CD4-positive, alpha-beta T cell treated with Interleukin-1 beta for 1 hour (primary cell): ENCODE measurements at regions not wholly inside any gene's neighbourhood (a gene's known extent, or its start where the extent isn't known, plus 50 kb on each side); places are given as distances from the start of the nearest gene placed in this dataset.
A peak's percentile ranks its signal among the peaks of the same experiment; 100 is the strongest.
"Not testable (repeated sequence)": the region's sequence is repeated elsewhere in the genome, so short reads cannot be mapped to it uniquely, and the experiment has no call there.

Experiments
- DNase-seq, 2 donors: peaks; one replicate each; pipeline ENCODE4 v3.0.0-alpha.2; 2020 to 2022

DNA sequence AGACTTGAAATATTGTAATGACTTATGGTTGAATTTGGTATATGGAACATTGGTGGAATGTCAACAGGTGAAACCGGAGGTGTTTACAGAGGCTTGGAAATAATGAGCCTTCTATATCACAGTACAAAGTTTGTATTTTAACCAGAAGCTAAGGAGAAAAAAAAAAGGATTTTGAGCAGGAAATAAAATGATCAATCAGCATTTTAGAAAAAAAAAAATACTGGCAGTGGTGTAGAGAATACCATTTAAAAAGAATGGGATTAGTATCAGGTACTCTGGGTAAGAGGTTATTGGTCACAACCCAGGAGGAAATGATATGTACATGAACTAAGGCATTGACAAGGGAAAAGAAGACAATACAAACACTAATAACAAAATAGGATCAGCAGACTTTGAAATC, 587.1 kb upstream of the HTR2C start:
- no peak for DNase-seq

- not testable (repeated sequence) for DNase-seq
Measured at GRCh38 chrX:113991720-113992119, 592.2 kb upstream of the HTR2C start.

DNA sequence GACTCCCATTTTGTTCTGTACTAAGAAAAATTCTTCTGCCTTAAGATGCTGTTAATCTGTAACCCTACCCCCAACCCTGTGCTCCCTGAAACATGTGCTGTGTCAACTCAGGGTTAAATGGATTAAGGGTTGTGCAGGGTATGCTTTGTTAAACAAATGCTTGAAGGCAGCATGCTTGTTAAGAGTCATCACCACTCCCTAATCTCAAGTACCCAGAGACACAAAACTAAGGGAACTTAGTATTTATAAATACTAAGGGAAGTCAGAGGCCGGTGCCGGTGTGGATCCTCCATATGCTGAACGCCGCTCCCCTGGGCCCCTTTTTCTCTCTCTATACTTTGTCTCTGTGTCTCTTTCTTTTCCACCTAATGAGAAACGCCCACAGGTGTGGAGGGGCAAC, 593.2 kb upstream of the HTR2C start:
- not testable (repeated sequence) for DNase-seq

- not testable (repeated sequence) for DNase-seq
Measured at GRCh38 chrX:113988315-113988935, 595.5 kb upstream of the HTR2C start.

DNA sequence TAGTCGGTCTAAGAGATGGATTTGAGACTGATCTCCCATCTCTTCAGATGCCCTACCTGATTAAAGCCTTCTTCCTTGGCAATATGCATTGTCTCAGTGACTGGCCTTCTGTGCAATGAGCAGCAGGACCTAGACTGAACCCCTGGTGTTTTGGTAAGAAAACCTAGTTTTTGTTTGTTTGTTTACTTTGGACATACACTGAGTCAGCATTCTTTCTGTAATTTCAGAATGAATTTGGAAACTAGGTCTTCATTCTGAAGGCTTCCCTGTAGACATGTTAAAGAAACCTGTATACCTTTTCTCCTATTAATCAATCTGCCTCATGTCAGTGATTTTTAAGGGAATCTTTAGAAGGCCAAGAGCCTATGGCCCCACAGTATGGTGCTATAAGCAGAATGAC, 597.5 kb upstream of the HTR2C start:
- no peak for DNase-seq

DNA sequence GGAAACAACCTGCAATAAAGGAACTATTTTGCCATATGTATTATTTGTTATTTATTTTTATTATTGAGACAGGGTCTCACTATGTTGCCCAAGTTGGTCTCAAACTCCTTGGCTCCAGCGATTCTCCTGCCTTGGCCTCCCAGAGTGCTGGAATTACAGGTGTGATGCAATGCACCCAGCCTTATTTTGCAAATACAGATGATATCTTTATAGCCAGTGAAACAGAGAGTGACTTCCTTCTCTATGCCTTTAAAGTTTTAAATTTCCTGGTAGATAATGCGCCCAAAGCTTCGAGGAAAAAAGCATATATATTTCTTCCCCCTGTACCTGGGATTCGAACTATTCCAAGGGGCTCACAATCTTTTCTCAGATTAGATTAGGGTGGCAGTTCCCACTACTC, 601.1 kb upstream of the HTR2C start:
- DNase-seq, result no peak

DNA sequence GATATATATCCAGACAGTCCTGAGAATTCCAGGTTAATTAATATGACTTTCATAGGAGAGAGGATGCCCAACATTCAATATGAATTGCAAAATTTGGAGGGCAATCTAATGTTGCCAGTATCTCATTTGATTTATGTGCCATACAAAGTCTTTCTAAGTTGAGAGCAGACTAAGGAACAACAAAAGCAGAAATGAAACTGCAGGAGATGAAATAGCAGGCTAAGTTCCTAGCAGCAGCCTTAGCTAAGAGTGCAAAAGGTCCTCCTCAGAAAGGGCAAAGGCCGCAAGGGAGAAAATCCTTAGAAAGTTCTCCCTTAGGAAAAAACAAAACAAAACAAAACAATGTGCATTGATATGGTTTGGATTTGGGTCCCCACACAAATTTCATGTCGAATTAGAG, 602.9 kb upstream of the HTR2C start:
- DNase-seq, result no peak

DNA sequence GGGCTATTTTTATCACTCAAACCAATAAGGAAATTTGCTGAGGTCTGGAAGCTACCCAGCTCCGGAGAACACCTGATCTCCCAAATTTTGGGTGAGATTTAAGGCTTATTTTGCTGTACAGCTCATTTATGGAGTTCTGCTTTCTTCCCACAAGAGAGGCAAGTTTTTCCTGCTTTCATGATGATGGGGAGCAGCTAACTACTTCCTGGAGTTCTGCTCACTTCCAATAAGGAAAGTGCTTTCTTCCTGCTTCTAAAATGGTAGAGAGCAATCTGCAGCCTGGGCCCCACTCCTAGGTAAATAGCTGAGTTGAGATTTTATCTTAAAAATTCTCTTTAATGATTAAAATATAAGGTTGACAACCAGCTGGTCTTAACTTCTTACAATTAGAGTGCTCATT, 606.0 kb upstream of the HTR2C start:
- no peak for DNase-seq

DNA sequence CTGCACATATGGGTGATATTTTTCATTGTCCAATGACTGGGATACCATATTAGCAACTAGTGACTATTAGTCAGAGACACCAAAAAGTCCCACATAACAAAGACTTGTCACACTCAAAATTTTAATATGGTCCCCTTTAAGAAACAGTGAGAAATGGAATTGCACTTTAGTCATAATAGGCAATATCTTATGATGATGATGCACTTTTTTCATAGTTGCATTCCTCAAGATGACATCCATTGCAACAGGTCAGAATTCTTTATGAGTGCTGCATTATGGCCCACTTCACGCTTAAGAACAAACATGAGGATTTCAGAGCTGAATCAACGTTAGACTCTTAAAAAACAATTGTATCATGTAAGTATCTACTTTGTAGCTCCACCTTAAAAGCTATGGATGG, 608.4 kb upstream of the HTR2C start:
- DNase-seq, result no peak

DNA sequence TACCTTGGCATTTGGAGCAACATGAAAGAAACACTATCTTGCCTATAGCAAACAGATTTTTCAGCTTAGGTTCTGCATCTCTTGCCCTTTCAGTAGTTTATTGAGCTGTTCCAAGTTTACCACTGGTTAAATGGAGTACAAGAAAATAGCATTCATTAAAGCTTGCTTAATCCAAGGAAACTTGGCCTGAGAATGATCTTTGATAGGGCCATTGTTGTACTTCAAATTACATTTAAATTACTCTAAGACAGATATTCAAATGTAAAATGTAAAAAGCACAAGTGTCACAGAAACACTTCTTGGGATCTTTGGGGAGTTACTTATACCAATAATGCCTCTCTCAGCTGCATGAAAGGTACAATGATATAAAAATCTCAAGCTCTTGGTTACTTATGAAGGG, 609.0 kb upstream of the HTR2C start:
- no peak for DNase-seq

- DNase-seq, result no peak
Measured at GRCh38 chrX:113973706-113974105, 610.2 kb upstream of the HTR2C start.

GRCh38 chrX:113966791-113967190, 617.1 kb upstream of the HTR2C start:
- DNase-seq, result no peak

- no peak for DNase-seq
Measured at GRCh38 chrX:113962343-113962742, 621.5 kb upstream of the HTR2C start.

DNA sequence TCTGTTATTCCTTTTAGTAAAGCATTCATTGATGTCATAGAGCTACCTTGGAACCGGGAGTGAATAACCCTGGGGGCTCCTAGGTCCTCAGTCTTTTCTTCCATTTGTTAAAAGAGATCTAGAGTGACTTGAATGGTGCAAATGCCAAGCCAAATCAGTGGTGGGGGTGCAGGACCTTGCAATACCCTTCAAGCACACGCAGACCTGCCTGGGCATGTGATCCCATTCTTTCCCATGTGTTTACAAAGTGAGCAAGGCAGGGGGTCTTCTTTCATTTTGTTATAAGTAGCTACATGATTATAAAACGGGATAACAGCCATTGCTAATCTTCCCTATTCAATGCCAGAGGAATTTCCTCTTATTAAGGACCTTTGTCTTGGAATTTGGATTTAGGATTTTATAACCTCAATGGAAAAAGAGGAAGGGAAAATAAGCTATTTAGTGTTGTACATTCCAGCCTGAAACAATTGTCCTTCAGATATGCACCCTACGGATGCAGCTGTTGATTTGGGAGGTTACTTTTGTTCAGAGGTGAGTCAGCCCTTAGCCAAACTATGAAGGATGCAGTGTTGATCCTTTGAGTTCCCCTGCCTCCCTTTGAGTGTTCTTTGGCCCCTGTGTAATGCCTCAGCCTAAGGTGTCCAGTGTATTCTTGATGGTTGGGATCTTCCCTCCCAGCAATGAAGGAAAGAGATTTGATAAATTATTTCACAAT, 623.8 kb upstream of the HTR2C start:
- no peak for DNase-seq

DNA sequence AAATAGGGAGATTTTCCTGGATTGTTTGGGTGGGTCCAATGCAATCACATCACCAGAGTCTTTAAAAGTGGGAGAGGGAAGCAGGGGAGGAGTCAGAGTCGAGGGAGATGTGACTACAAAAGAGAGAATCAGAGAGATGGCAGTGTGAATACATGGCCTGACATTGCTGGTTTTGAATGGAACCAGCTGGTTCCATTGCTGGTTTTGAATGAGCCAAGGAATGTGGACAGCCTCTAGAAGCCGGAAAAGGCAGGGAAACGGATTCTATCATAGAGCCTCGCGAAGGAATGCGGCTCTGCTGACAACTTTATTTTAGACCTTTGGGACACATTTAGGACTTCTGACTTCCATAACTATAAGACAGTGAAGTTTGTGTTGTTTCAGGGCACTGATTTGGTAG, 627.0 kb upstream of the HTR2C start:
- no peak for DNase-seq

- DNase-seq, result no peak
Measured at GRCh38 chrX:113954297-113954696, 629.6 kb upstream of the HTR2C start.

DNA sequence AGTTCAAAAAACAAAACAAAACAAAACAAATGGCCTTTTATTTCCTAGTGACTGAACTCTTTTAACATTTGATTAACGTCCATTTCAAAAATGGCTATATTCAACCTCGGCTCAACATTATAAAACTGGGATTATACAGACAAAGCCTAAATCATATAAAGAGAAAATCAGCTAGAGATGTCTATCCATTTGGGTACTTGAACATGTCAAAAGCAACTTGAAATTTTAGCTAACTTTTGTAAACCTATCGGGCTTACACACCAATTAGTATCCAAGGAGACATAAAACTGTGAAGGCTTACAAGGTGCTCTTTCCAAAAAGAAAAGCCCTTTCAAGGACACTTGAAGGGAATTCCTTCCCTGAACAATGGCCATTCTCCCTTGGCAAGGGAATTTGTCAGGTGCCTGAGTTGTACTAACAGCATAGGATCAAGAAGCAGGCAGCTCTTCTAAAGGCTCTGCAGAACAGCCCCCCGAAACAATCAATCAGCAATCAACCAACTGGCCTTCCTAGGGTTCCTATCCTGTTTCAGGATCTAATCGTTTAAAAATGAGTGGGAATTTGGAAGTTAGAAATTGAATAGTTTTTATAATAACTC, 633.7 kb upstream of the HTR2C start:
- no peak for DNase-seq

- no peak for DNase-seq
Measured at GRCh38 chrX:113947548-113947947, 636.3 kb upstream of the HTR2C start.

- no peak for DNase-seq
Measured at GRCh38 chrX:113935518-113935917, 648.4 kb upstream of the HTR2C start.

- no peak for DNase-seq
Measured at GRCh38 chrX:113933931-113934330, 650.0 kb upstream of the HTR2C start.

DNA sequence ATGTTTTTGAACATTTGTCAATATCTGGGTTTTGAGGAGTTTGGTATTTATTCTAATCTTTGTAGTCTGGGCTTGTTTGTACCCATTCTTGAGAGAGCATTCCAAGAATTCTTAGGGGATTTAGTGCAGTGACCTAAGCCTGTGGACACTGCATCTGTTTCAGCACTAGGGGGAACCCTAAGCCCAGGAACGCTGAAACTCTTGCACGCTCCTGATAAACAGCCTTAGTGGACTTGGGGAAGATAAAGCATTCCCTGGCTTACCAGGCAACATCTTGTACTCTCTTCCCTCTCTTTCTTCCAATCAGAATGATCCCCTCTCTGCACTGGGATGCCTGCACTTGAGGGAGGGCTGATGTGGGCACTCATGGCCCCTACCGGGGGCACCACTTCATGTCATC, 654.9 kb upstream of the HTR2C start:
- peak in 1 of 2 donors; percentile 3 for DNase-seq

- no peak for DNase-seq
Measured at GRCh38 chrX:113920661-113921060, 663.2 kb upstream of the HTR2C start.

DNA sequence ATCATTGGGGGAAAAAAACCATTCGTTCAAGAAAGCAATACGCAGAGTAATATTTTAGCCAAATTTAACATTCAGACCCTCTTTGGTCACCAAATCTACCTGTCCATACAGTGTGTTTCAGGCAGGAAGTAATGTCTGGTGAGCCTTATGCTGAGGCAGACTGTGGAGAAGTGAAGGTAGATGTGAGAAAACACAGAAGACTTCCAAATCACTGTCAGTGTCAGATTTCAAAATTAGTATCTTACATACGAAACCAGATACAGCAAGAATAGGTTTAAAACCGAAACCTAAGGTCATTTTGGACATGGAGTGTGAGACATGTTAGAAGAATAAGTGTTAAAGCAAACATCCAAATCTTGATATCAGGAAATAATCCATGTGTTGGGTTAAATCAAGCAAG, 664.5 kb upstream of the HTR2C start:
- no peak for DNase-seq

DNA sequence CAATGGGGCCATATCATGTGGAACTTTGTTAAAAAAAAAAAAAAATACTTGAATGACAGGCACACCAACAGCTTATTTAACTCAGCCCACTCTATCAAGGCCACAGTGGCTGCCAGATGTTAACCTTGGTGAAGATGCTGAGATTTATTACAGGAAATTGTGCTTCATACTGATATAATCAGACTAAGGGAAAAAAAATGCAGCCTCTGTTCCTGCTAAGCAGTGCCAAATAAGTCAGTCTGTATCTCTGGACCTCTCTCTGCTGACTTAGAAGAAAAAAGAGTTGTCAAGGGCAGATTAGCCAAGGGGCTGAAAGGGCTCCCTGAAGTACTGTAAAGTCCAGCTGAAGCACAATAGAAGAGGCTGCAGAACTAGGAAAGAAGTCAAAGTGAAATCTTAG, 677.7 kb upstream of the HTR2C start:
- no peak for DNase-seq

- no peak for DNase-seq
Measured at GRCh38 chrX:113892891-113893290, 691.0 kb upstream of the HTR2C start.
